ENCODE measurements at regions not wholly inside any gene's neighbourhood (a gene's known extent, or its start where the extent isn't known, plus 50 kb on each side); places are given as distances from the start of the nearest gene placed in this dataset.
"Not testable (repeated sequence)": the region's sequence is repeated elsewhere in the genome, so short reads cannot be mapped to it uniquely, and the experiment has no call there.

DNA sequence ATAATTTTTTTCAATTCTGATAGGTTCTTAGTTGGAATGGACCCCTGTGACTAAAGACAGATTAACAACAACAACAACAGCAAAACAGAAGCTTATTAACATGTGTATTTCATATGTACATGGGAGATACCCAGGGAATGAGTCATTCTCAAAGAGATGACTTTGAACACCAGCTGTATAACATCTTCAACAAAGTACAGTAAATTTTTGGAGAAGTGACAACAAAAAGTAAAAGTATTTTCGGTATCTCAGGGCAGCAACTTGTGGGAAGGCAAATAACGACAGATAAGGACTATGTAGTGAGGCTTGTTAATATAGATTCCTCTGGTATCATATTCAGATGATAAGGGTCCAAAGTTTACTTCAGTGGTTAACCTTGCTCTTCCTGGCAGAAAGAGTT is 573.4 kb upstream of the RAG2 start:
- no peak for DNase-seq (ENCODE audit: low spot score)

DNA sequence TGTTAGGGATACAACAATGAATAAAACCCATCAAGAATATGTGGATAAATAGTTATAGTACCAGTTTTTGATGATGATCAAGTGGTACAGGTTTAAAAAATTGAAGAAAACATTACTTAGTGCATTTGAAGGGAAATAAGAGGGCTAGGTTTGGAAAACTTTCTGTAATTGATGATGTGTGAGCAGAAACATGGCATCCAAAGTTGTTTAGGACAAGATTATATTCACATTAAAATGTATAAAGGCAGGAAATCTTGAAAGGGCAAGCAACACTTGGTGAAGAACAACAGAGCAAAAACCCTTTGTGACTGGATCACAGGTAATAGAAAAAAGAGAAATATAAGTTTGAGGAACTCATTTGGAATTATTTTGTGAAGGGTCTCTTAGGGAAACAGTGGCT is 572.3 kb upstream of the RAG2 start:
- no peak for DNase-seq (ENCODE audit: low spot score)

DNA sequence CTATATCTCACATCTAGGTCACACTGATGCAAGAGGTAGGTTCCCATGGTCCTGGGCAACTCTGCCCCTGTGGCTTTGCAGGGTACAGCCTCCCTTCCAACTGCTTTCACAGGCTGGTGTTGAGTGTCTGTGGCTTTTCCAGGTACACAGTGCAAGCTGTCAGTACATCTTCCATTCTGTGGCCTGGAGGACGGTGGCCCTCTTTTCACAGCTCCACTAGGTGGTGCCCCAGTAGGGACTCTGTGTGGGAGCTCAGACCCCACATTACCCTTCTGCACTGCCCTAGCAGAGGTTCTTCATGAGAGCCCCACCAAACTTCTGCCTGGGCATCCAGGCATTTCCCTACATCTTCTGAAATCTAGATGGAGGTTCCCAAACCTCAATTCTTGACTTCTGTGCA is 547.4 kb upstream of the RAG2 start:
- not testable (repeated sequence) for DNase-seq (ENCODE audit: low spot score)

DNA sequence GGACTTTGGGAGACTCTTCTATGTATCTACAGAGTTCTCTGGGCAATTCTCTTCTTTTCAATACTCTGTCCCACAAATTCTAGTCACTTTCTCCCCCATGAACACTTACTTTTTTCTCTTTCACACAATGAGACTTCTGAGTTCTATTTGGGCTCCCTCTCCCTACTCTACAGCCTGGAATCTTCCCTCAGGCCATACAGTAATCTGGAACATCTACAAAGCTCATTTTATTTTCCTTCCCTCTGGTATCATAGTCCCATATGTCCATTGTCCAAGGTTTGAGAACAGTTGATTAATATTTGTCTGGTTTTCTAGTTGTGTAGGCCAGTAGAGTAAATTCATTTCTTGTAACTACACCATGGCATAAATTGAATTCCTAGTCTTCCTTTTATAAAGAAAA is 544.6 kb upstream of the RAG2 start:
- no peak for DNase-seq (ENCODE audit: low spot score)

DNA sequence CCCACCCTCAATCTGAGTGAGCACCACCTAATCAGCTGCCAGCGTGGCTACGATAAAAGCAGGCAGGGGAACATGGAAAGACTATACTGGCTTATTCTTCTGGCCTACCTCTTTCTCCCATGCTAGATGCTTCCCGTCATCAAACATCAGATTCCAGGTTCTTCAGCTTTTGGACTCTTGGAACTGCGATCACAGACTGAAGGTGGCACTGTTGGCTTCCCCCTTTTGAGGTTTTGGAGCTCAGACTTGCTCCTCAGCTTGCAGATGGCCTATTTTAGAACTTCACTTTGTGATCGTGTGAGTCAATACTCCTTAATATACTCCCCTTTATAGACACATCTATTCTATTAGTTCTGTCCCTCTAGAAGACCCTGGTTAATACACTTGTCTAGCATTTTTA is 543.7 kb upstream of the RAG2 start:
- DNase-seq (ENCODE audit: low spot score) = no peak

DNA sequence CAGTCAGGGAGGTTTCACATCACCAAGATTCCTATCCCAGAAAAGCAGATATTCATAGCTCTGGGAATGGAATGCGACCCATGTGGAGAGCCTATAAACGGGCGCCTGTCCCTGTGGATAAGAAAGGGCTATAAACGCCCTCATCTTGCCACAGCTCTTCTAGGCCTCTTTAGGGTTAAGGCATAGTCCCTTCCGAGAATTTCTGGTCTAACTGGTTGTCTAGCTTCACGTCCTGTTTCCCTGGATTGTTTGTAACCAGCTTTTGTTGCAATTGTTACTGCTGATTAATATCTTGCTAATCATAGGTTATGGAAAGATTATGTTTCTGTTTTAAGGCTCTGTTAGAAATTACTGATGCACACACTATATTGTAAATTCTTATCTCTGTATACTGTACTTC is 537.6 kb upstream of the RAG2 start:
- not testable (repeated sequence) for DNase-seq (ENCODE audit: low spot score)

DNA sequence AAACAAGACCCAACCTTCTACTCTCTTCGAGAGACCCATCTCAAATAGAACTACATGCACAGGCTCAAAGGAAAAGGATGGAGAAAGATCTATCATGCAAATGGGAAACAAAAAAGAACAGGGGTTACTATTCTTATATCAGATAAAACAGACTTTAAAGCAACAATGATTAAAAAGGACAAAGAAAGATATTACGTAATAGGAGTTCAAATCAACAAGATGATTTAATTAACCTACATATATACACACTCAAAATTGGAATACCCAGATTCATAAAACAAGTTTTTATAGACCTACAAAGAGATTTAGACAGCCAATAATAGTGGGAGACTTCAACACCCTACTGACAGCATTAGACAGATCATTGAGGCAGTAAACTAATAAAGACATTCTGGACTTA is 536.6 kb upstream of the RAG2 start:
- no peak for DNase-seq (ENCODE audit: low spot score)

DNA sequence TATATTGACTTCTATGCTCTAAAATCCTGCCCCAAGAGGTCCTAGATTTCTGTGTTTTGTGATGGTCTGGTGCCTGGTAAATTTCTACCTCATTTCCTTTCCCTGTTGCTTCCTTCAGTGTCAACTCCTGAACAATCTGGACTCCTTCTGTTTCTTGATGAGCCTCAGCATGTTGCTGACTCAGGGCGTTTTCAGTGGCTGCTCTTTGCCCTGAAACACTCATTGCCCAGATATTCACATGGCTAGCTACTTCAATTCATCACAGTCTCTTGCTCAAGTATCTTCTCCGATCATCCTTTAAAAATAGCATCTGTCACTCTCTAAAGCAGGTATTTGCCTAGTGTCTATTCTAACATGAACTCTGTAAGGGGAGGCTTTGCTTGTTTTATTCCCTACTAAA is 526.3 kb upstream of the RAG2 start:
- no peak for DNase-seq (ENCODE audit: low spot score)

DNA sequence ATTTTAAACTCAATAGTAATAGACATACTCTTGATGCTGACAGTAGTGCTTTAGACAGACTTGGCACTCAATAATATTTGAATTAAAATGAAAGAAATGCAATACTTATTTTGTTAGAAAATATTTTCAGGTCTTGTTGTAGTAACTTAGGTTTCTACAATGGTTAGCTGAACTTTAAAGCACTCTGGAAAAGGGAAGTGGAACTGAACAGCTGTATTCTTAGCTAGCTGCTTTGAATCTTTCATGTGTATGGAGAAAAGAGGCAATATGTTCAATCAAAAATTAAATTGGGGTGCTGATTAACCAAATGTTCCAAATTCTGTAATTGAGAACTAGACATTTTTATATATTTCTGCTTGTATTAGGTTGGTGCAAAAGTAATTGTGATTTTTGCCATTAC is 517.9 kb upstream of the RAG2 start:
- no peak for DNase-seq (ENCODE audit: low spot score)

DNA sequence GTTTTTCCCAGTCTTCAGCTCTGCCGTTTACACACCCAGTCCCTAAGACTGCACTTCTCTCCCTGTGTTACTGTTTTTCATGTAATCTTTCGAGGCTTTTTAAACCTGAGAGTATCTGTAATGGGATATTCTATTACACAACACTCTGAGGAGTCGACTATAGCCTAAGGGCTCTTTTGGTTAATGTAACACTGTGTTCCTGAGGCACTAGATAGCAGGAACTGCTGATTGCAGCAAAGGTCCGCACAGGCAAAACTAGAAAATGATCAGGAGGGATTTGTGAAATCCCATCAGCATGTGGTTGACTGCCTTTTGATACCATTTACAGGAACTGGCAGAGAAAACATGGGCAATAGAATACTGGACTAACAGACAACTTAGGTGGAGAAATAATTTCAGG is 512.3 kb upstream of the RAG2 start:
- no peak for DNase-seq (ENCODE audit: low spot score)

DNA sequence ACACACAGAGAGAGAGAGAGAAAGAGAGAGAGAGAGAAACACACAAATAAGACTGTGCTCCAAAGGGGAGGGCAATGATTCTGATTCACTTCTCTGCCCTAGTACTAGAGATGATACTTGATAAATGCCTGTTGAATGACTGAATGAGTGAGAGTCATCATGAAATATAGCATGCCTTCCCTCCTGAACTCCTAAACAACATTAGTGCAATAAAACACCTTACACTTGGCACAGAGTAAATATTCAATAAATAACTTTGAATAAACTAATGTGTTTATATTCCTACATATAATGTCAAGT is 511.2 kb upstream of the RAG2 start:
- DNase-seq (ENCODE audit: low spot score) = no peak

DNA sequence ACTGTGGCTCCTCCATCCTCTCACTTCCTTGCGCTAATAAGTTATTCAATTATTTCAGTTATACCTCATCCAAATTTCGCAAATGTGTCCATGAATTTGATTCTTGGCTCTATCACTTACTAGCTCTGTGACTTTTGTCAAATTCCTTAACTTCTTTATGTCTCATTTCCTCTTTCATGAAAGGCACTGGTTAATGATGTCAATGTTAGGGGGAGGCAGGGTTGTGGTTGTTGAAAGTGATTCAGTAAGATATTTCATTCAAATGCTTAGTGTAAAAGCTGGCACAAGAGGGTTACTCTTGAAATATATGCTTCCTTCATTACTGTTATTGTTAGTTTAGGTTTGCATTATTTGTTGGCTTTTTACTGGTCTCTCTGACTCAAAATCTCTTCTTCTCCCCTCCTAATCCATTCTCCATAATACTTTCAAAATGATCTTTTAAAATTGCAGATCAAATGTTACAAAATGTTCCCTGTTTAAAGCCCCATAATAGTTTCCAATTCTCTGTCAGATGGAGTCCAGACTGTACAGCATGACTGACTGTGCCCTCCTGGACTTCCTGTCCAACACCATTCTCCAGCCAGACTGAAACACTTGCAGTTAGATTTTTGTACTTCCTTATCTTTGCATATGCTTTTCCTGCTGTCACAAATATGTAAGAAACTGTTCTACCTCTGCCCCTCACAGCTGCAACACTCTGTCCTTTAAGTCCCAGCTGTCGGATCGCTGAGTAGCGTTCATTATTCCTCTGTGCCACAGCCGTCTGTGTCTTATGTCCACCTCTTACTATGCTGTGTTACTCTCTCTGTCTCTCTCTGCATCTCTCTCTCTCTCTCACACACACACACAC is 510.6 kb upstream of the RAG2 start:
- no peak for DNase-seq (ENCODE audit: low spot score)

DNA sequence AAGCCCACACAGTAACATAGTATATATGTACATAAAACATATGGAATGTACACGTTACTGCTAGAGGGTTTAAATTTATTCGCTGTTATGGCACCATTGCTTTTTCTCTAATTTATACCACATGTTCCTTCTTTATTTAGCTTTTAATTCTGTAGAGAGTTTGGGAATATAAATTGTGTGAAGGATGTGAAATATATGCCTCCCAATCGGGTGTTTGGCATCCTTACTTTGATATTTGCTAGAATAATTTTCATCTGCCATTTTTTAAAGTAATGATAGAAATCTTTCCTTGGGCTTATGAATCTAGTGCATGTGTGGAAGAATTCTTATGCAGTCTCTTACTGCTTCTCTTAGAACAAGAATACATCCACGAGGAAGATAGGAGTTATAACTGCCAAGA is 509.8 kb upstream of the RAG2 start:
- DNase-seq (ENCODE audit: low spot score) = no peak

DNA sequence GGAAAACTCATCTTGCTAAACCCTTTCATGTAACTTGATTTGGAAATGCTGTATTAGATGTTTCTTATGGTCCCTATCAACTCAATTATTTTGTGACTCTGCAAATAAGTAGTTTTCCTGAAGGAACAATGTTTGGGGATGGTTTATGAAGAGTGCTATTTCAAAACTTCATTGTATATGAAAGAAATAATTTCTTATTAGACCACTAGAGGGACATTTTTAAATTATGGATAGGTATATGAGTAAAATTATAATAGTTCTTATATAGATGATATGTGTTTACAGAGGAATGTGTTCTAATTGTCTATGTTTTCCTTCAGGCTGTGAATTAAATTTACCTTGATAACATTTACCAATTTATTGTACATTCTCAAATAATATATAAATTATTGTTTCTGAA is 509.4 kb upstream of the RAG2 start:
- no peak for DNase-seq (ENCODE audit: low spot score)

DNA sequence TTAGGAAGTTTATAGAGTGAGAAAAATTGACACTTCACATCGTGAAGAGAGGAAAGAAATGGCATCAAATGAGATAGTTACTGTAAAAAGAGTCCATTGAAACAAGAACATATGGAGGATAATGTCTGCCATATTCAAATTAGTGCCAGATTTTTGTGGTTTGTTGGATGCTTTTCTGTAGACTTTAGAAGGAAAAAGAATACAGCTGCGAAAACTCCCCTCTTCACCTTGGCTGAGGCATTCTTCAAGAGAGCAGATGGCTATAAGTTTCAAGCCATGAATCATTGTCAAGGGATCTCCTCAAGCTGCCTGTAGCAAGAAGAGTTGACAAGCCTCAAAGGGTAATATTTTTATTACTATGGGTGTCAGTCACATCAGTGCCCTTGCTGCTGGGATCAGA is 507.4 kb upstream of the RAG2 start:
- DNase-seq (ENCODE audit: low spot score) = no peak

DNA sequence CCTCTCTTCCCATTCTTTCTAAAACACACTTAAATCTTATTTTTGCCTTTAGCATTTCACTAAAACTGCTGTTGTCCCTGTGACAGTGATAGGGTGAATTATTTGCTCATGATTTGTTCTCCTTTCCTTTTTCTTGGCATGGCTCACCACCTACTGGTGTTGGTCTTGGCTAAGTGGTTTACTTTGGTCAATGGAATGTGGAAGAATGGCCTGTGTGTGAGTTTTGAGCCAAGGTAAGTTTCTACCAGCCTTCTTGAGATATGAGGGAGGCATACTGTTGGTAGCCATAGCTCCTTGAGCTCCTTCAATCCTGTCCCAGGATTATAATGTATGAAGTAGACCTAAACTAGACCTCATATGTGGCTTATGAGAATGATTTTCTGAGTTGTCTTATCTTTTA is 506.3 kb upstream of the RAG2 start:
- DNase-seq (ENCODE audit: low spot score) = no peak

DNA sequence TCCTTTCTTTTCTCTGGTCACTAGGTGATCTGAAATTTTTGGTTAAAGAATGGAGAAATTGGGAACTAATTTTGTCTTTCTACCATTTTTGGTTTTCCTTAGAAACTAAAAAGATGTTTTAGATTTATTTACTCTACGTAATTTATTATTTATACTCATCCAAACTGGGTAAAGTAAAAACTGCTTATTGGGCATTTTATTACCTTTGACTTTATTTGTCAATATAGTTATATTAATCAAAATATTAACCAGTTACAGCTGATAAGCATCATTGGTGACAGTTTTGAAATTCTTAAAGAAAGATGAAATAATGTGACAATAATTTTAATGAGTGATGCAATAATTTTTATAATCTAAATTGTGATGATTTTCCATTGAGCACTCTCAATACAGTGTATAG is 502.0 kb upstream of the RAG2 start:
- DNase-seq (ENCODE audit: low spot score) = no peak

DNA sequence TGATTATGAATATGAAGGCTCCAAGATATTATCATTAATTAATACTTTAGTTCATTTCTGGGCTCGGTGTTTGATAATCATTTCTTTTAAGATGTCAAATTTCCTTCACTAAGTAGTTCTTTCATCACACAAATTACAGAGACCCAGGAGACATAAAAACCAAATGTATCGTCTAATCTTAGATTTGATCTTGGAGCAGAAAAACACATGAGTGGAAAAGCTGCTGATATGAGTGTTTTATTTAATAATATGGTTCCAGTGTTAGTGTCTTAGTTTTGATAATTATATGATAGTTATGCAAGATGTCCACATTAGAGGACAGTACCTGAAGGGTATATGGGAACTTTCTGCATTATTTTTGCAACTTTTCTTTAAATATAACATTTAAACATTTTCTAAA is 494.5 kb upstream of the RAG2 start:
- no peak for DNase-seq (ENCODE audit: low spot score)

DNA sequence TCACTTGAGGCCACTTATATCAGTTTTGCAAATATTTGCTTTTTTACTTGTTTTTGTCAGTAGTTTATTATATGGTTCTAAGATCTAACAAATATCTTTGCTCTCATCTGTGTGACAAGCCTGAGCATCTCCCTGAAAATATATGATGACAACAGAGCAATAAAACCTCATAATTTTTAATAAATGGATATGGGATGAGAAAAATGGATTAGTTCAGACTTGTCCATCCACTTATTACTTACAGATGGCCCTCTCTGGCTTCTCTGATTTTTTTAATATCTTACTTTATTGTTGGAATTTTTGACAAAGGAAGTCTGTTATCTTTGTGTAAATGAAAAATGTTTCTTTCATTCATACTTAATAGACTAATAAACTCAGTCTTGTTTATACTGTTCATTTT is 491.4 kb upstream of the RAG2 start:
- DNase-seq (ENCODE audit: low spot score) = no peak

DNA sequence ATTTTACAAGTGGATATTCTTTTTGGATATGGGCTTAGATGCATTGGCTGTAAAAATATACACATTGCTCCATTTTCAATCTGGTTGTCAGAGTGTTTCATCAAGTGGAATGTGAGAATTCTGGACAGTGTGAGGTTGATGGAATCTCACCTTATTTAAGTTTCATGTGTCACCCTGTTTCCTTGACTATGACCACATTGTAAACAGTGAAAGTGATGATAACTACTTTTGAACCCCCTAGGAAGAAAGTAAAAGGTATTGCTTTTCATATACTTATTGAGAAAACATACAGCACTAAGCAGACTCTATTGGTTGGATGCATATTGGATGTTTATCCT is 490.5 kb upstream of the RAG2 start:
- DNase-seq (ENCODE audit: low spot score) = no peak

DNA sequence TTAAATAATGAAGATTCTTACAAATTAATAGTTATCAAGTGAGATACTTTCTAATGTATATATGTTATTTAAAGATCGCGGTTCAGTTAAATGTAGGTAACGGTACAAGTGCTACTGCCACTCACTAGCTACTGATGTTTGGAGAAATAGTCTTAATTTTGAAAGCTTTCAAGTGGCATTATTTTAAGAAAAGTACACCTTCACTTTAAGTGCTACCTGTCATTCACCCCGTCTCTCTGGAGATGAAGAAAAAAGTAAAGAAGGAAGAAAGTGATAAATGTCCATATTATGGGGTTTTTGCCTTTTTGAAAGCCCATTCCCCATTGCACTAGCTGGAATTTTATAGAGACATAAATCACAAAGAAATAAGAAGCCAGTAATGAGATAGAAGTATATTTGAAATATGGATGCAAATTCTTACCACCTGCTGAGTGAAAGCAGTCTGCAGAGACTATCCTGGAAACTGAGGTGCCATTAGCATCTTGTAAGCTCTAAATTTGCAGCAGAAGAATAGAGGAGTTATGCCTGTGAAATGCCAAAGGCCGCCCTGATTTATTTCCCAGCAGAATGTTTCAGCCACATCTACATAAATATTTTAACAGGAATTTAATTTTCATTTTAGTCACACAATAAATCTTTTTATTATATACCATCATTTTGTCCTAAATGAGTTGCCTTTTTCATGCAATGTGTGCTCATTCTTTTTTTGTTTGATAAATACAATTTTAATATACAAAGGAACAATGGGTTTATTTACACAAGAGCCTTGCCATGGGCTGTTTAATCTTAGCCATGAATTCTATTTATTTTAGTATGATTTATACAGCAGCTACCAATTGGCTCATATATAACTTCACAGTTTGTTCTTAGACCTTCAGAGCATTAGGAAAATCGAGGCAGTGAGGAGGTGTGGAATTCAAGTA is 489.9 kb upstream of the RAG2 start:
- no peak for DNase-seq (ENCODE audit: low spot score)

DNA sequence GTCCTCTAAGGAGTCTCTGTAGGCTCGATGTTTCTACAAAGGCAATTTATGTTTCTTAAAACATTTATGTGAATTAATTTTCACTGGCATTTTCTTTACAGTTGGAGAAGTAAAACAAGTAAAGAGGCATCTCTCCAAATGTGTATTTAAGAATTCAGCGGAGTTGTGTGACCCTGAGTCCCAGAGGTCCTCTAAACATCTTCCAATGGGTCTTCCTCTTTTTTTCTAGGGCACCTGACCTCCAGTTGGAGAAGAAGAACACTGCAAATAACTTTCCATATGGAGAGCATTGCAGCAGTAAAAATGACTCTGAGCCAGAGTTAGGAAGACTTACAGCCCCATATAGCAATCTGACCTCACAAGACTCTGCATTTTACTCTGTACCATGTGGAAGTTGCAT is 480.5 kb upstream of the RAG2 start:
- DNase-seq (ENCODE audit: low spot score) = no peak

DNA sequence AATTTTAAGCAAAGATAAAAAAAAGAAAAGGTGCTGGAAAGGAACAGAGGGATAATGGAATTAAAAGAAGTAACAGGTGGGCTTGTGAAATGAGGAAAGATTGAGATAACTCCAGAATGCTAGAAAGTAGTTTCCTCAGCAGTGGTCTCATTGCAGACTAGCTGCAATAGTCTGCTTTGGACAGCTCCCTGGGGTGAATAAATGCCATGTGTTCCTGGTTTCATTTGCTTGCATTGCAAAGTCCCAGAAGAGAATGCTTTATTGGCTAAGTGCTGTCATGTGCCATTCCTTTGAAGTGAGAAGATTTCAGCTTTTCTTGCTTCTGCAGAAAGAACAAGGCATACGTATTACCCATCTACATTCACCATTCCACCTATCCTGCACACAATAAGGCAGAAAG is 478.8 kb upstream of the RAG2 start:
- no peak for DNase-seq (ENCODE audit: low spot score)

DNA sequence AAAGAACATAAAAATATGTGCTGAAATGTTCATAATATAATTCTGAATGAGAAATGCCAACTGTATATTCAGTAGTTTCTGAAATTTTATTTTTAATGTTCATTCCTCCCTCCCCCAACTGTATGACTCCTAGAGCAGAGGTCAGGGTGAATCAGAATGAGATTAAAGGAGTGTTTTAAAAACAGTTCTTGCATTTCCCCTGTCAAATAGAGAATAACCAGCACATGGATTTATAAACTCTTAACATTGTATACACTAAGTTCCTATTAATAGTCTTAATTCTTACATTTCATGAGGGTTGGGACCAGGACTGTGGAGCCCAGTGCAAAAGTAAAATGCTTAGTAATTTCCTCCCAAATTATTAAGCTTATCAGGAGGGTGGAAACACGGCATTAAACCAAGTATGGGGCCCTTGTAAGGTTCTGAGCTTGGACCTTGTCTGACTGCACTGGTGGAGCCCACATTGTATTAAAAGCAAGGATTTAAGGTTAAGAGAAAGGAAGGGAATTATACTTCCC is 474.6 kb upstream of the RAG2 start:
- no peak for DNase-seq (ENCODE audit: low spot score)

Measured in ecto neural progenitor cell (in vitro differentiated cells).